HCT116 (cell line): ENCODE measurements at regions not wholly inside any gene's neighbourhood (a gene's known extent, or its start where the extent isn't known, plus 50 kb on each side); places are given as distances from the start of the nearest gene placed in this dataset.

Source experiments
- ATAC-seq: fragments of 200-7000 bp; cut with Tn5 transposase; 2 replicates; pipeline ENCODE4 v1.9.1; 2020; ENCODE audit warnings: mild to moderate bottlenecking, moderate library complexity
- BruUV-seq: library from RNA; stranded (reverse); fragments of 400-500 nt; replicated peaks from 2 replicates; lab custom pipeline; 2021; lab: Mats Ljungman, UMichigan
- CTCF ChIA-PET: fragments of 300-600 bp; sonication (Branson Sonifier 250); formaldehyde crosslinking; loops from one replicate; lab custom pipeline; 2021; ENCODE audit warnings: antibody characterized with exemption; lab: Charles Lee
- POLR2A ChIA-PET: fragments of 300-600, 350-600 bp; sonication (Branson Sonifier 250); formaldehyde crosslinking; loops from one replicate; lab custom pipeline; 2021; ENCODE audit warnings: antibody characterized with exemption; lab: Charles Lee
- RAD21 ChIA-PET, 2 experiments: fragments of 300-600 bp; sonication (Branson Sonifier 250); formaldehyde crosslinking; loops; one replicate each; lab custom pipeline; 2023; ENCODE audit warnings: low total read pairs in 2 of 2; ENCODE audit not compliant: uncharacterized antibody in 2 of 2, unreplicated experiment in 2 of 2, low non-redundant PET in 1 of 2; lab: Charles Lee
- DNase-seq: peaks from one replicate; pipeline ENCODE4 v3.0.0-alpha.2; 2010; ENCODE audit warnings: low read depth, low spot score
- H2AFZ ChIP-seq: fragments of 200-600 bp; shearing (Covaris generic), sonication (generic); 2 replicates; pipeline ENCODE4 v1.6.1; 2017; ENCODE audit warnings: low read depth, mixed run types, mixed read lengths, antibody characterized with exemption, low read length; ENCODE audit not compliant: poor library complexity, severe bottlenecking
- H3K27ac ChIP-seq: 2 replicates; pipeline ENCODE4 v1.5.1; 2012; ENCODE audit warnings: low read depth, low read length
- H3K27me3 ChIP-seq: fragments of 200-600 bp; sonication (generic); 2 replicates; pipeline ENCODE4 v1.6.1; 2016; ENCODE audit warnings: mixed run types, low read length, mixed read lengths; ENCODE audit not compliant: insufficient read depth
- H3K36me3 ChIP-seq, 2 experiments: fragments of 200-500 bp in 1 of 2; fragments of 200-600 bp in 1 of 2; sonication (Bioruptor generic) in 1 of 2; sonication (generic) in 1 of 2; 2 replicates each; pipeline versions ENCODE4 v1.5.1 to v1.6.1; 2014 to 2016; ENCODE audit warnings: low read length in 2 of 2, inconsistent platforms in 1 of 2, mixed read lengths in 1 of 2, mixed run types in 1 of 2; ENCODE audit not compliant: insufficient read depth in 2 of 2, control insufficient read depth in 1 of 2
- H3K4me1 ChIP-seq, 2 experiments: fragments of 200-600 bp in 1 of 2; sonication (generic) in 1 of 2; 2 replicates each; pipeline versions ENCODE4 v1.5.1 to v1.6.1; 2012 to 2017; ENCODE audit warnings: low read length in 2 of 2, inconsistent platforms in 1 of 2, mild to moderate bottlenecking in 1 of 2, mixed read lengths in 1 of 2, mixed run types in 1 of 2, moderate library complexity in 1 of 2; ENCODE audit not compliant: insufficient read depth in 2 of 2, control insufficient read depth in 1 of 2
- H3K4me2 ChIP-seq: fragments of 200-600 bp; sonication (generic); 2 replicates; pipeline ENCODE4 v1.6.1; 2017; ENCODE audit warnings: mixed run types, low read length, mixed read lengths
- H3K4me3 ChIP-seq, 2 experiments: fragments of 200-600 bp in 1 of 2; sonication (generic) in 1 of 2; replicated peaks in 1 of 2; 2 replicates each; pipeline ENCODE4 v1.5.1; 2011 to 2016; ENCODE audit warnings: low read length in 2 of 2, control low read depth in 1 of 2, low read depth in 1 of 2, mild to moderate bottlenecking in 1 of 2, mixed read lengths in 1 of 2, mixed run types in 1 of 2
- H3K79me2 ChIP-seq: fragments of 200-600 bp; sonication (generic); 2 replicates; pipeline ENCODE4 v1.6.1; 2017; ENCODE audit warnings: mild to moderate bottlenecking, mixed run types, low read length, moderate library complexity, mixed read lengths; ENCODE audit not compliant: insufficient read depth
- H3K9ac ChIP-seq: fragments of 200-600 bp; sonication (generic); 2 replicates; pipeline ENCODE4 v1.6.1; 2016; ENCODE audit warnings: low read length, mixed read lengths
- H3K9me2 ChIP-seq: fragments of 200-600 bp; sonication (generic), shearing (Covaris generic); 2 replicates; pipeline ENCODE4 v1.6.1; 2017; ENCODE audit warnings: mixed run types, mild to moderate bottlenecking, moderate library complexity; ENCODE audit not compliant: insufficient read depth
- H3K9me3 ChIP-seq, 2 experiments: fragments of 200-500 bp in 1 of 2; fragments of 200-600 bp in 1 of 2; sonication (Bioruptor generic) in 1 of 2; sonication (generic) in 1 of 2; 2 replicates each; pipeline ENCODE4 v1.6.1; 2014 to 2017; ENCODE audit warnings: low read length in 2 of 2, mixed read lengths in 2 of 2, inconsistent platforms in 1 of 2, low read depth in 1 of 2, mild to moderate bottlenecking in 1 of 2, mixed run types in 1 of 2, moderate library complexity in 1 of 2; ENCODE audit not compliant: control insufficient read depth in 1 of 2, insufficient read depth in 1 of 2
- H4K20me1 ChIP-seq: fragments of 200-600 bp; sonication (generic), shearing (Covaris generic); 2 replicates; pipeline ENCODE4 v1.6.1; 2017; ENCODE audit warnings: mixed run types, mild to moderate bottlenecking, moderate library complexity; ENCODE audit not compliant: insufficient read depth
- ATF3 ChIP-seq: IDR thresholded peaks from 2 replicates; pipeline ENCODE4 v1.6.1; 2012
- CBX3 ChIP-seq: IDR thresholded peaks from 2 replicates; pipeline ENCODE4 v1.6.1; 2012; ENCODE audit warnings: low read depth
- CEBPB ChIP-seq: IDR thresholded peaks from 2 replicates; pipeline ENCODE4 v1.6.1; 2012; ENCODE audit warnings: low read depth
- EGR1 ChIP-seq: IDR thresholded peaks from 2 replicates; pipeline ENCODE4 v1.6.1; 2012; ENCODE audit warnings: low read depth
- ELF1 ChIP-seq: IDR thresholded peaks from 2 replicates; pipeline ENCODE4 v1.6.1; 2012; ENCODE audit warnings: low read depth, borderline replicate concordance
- EZH2 ChIP-seq: fragments of 200-600 bp; sonication (generic); IDR thresholded peaks from 2 replicates; pipeline ENCODE4 v1.6.1; 2017; ENCODE audit warnings: antibody characterized with exemption, mixed run types
- EZH2phosphoT487 ChIP-seq: fragments of 200-600 bp; IDR thresholded peaks from 2 replicates; pipeline ENCODE4 v1.6.1; 2018; ENCODE audit warnings: antibody characterized with exemption, borderline replicate concordance
- JUND ChIP-seq: IDR thresholded peaks from 2 replicates; pipeline ENCODE4 v1.6.1; 2012
- POLR2A ChIP-seq: IDR thresholded peaks from 2 replicates; pipeline ENCODE4 v1.7.0; 2011; ENCODE audit warnings: borderline replicate concordance; ENCODE audit not compliant: insufficient read depth, insufficient read length; ENCODE audit errors: extremely low read depth
- POLR2AphosphoS5 ChIP-seq: IDR thresholded peaks from 2 replicates; pipeline ENCODE4 v1.6.1; 2011; ENCODE audit warnings: mild to moderate bottlenecking, low read depth, low read length, moderate library complexity
- RAD21 ChIP-seq: IDR thresholded peaks from 2 replicates; pipeline ENCODE4 v1.6.1; 2012; ENCODE audit warnings: low read depth, mild to moderate bottlenecking
- SP1 ChIP-seq: IDR thresholded peaks from 2 replicates; pipeline ENCODE4 v1.6.1; 2012; ENCODE audit warnings: low read depth
- SRF ChIP-seq: IDR thresholded peaks from 2 replicates; pipeline ENCODE4 v1.6.1; 2012; ENCODE audit warnings: low read depth
- YY1 ChIP-seq: IDR thresholded peaks from 2 replicates; pipeline ENCODE4 v1.6.1; 2011; ENCODE audit warnings: low read length, low read depth, moderate library complexity, mild to moderate bottlenecking; ENCODE audit not compliant: insufficient replicate concordance; ENCODE audit errors: extremely low read depth
- ZBTB33 ChIP-seq: IDR thresholded peaks from 2 replicates; pipeline ENCODE4 v1.6.1; 2011; ENCODE audit warnings: mild to moderate bottlenecking, low read length, moderate library complexity; ENCODE audit not compliant: insufficient replicate concordance; ENCODE audit errors: extremely low read depth
- ZFX ChIP-seq: fragments of 450-650 bp; IDR thresholded peaks from 2 replicates; pipeline ENCODE4 v1.6.1; 2017
- ZNF274 ChIP-seq: fragments of 200-500 bp; sonication (Bioruptor generic); IDR thresholded peaks from 2 replicates; pipeline ENCODE4 v1.6.1; 2014; ENCODE audit warnings: mild to moderate bottlenecking, low read depth, low read length, inconsistent platforms
- intact Hi-C: fragments of 100-400 bp; cut with micrococcal nuclease; formaldehyde crosslinking; loops from 2 replicates; pipeline ENCODE4 v1.10.0; 2022

DNA sequence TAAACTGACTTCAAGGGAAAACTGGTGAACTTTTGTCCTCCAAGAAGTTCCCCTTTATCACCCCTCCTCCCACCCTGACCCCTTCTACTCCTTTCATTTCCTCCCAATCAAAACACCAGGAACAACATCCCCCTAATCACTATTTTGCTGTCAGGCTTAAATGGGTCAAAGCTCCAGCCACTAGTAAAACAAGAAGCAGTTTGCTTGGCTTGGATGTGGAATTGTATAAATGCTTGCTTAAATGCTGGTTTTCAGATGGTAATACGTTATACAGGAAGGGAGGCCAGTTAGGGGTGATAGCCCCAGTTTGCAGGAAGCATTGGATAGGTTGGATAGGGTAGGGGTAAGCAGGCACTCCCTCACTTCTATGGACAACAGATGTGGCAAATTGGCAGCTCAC is 473.6 kb downstream of the AGTPBP1 start:
- ATAC-seq (no peak), DNase-seq (no peak)
- H3K4me1 ChIP-seq, result no peaks in the 10 kb centered on the region
- ChIA-PET CTCF (no interaction called here), POLR2A (no interaction called here), RAD21 (no interaction called here)
- H3K36me3 ChIP-seq, result no peaks in the 10 kb centered on the region
- H3K79me2 ChIP-seq, result no peaks in the 10 kb centered on the region
- intact Hi-C loops, result no loop called here
- H2AFZ ChIP-seq, result no peak overlapping the region
- BruUV-seq, result no TSS peak
- H3K9me2 ChIP-seq, result no peaks in the 10 kb centered on the region
- no peak overlapping the region for H3K4me3 ChIP-seq
- no peaks in the 10 kb centered on the region for H4K20me1 ChIP-seq
- H3K4me2 ChIP-seq, result no peak overlapping the region
- peaks cover 13% of the 10 kb centered on the region for H3K27me3 ChIP-seq
- TF ChIP-seq ZNF274 (no peak), ZBTB33 (no peak), CEBPB (no peak), SP1 (no peak), EZH2 (no peak), POLR2AphosphoS5 (no peak), EZH2phosphoT487 (no peak), YY1 (no peak), EGR1 (no peak), ELF1 (no peak), SRF (no peak), ATF3 (no peak), ZFX (no peak), JUND (no peak), POLR2A (no peak), RAD21 (no peak), CBX3 (no peak)
- H3K27ac ChIP-seq, result no peak overlapping the region
- H3K9me3 ChIP-seq, result no peaks in the 10 kb centered on the region
- H3K9ac ChIP-seq, result no peak overlapping the region
